ENCODE measurements at regions not wholly inside any gene's neighbourhood (a gene's known extent, or its start where the extent isn't known, plus 50 kb on each side); places are given as distances from the start of the nearest gene placed in this dataset.

DNA sequence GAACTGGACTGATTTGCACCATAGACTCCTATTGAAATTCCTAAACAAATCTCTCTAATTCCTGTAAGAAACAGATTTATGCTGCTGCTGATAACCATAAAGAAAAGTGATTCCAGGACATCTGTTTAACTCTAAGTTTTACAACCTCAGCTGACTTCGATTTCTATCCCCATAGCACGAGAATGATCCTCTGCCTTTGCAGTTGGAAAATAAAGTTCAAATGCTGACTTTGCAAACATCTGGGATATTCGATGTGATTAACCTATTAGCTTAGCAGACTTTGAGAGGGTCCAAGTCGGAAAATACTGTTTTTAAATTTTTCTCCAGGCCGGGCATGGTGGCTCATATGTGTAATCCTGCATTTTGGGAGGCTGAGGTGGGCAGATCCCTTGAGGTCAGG lies 247.3 kb downstream of the PSAT1 start:
- Histone ChIP-seq H3K27ac (ENCODE audit: insufficient read depth, low read depth, low read length) (no peak overlapping the region), H3K9me1 (replicated peaks; ENCODE audit: control insufficient read depth, extremely low read depth, insufficient read depth, low read length) (no peaks in the 10 kb centered on the region), H3K36me3 (ENCODE audit: control insufficient read depth in 2 of 2, extremely low read depth in 1 of 2, insufficient read depth in 2 of 2, low read length in 2 of 2) (no peaks in the 10 kb centered on the region), H3K79me2 (ENCODE audit: control insufficient read depth, insufficient read depth, low read length) (no peaks in the 10 kb centered on the region), H3K27me3 (ENCODE audit: control insufficient read depth in 2 of 2, insufficient read depth in 2 of 2, low read length in 2 of 2) (no peaks in the 10 kb centered on the region), H2AFZ (ENCODE audit: low read depth, low read length) (no peak overlapping the region), H3K4me2 (ENCODE audit: insufficient read depth, low read length) (no peak overlapping the region), H3K4me3 (replicated peaks in 1 of 3; ENCODE audit: insufficient read depth in 1 of 3, low read depth in 1 of 3, low read length in 3 of 3) (no peak overlapping the region), H4K20me1 (replicated peaks; ENCODE audit: control insufficient read depth, extremely low read depth, insufficient read depth, low read length) (no peaks in the 10 kb centered on the region), H3K9ac (replicated peaks; ENCODE audit: extremely low read depth, insufficient read depth, low read length) (no peak overlapping the region), H3K4me1 (ENCODE audit: control insufficient read depth, extremely low read depth, insufficient read depth, low read length) (no peaks in the 10 kb centered on the region), H3K9me3 (replicated peaks; ENCODE audit: control insufficient read depth, insufficient read depth, low read length) (no peaks in the 10 kb centered on the region)
- ChIA-PET POLR2A (no interaction called here), CTCF (no interaction called here)
- dilution Hi-C loops (cut with MboI; ENCODE audit: extremely low pct_ligation_motif_present, low sequenced_read_pairs) (no loop called here), intact Hi-C loops (cut with micrococcal nuclease) (no loop called here)
- no TSS peak for BruUV-seq (replicated peaks)
- FAIRE-seq (no peak), DNase-seq (ENCODE audit: low read depth, low spot score) (no peak)
- TF ChIP-seq, protein P1, sequence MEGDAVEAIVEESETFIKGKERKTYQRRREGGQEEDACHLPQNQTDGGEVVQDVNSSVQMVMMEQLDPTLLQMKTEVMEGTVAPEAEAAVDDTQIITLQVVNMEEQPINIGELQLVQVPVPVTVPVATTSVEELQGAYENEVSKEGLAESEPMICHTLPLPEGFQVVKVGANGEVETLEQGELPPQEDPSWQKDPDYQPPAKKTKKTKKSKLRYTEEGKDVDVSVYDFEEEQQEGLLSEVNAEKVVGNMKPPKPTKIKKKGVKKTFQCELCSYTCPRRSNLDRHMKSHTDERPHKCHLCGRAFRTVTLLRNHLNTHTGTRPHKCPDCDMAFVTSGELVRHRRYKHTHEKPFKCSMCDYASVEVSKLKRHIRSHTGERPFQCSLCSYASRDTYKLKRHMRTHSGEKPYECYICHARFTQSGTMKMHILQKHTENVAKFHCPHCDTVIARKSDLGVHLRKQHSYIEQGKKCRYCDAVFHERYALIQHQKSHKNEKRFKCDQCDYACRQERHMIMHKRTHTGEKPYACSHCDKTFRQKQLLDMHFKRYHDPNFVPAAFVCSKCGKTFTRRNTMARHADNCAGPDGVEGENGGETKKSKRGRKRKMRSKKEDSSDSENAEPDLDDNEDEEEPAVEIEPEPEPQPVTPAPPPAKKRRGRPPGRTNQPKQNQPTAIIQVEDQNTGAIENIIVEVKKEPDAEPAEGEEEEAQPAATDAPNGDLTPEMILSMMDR (IDR thresholded peaks at IDR 0.05; ENCODE audit: extremely low read depth in 1 of 2, insufficient read depth in 1 of 2, low read depth in 1 of 2, low read length in 2 of 2) = no peak
- TF ChIP-seq JUN (IDR thresholded peaks at IDR 0.05; ENCODE audit: borderline replicate concordance, insufficient read depth, insufficient read length, low read depth) (no peak), MYC (IDR thresholded peaks at IDR 0.05; ENCODE audit: low read depth, low read length) (no peak), POLR2AphosphoS5 (IDR thresholded peaks at IDR 0.05; ENCODE audit: insufficient read depth, low read depth, low read length) (no peak), EZH2 (IDR thresholded peaks at IDR 0.05; ENCODE audit: borderline replicate concordance, low read depth, low read length, severe bottlenecking) (no peak), GATA2 (IDR thresholded peaks at IDR 0.05; ENCODE audit: insufficient read depth, insufficient read length, low read depth, low read length) (no peak)
- TF ChIP-seq, protein P2, sequence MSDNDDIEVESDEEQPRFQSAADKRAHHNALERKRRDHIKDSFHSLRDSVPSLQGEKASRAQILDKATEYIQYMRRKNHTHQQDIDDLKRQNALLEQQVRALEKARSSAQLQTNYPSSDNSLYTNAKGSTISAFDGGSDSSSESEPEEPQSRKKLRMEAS (IDR thresholded peaks at IDR 0.05; ENCODE audit: insufficient read depth, insufficient read length) = no peak
